ENCODE measurements at regions not wholly inside any gene's neighbourhood (a gene's known extent, or its start where the extent isn't known, plus 50 kb on each side); places are given as distances from the start of the nearest gene placed in this dataset.

- no peak for TF ChIP-seq ZFP91 (CRISPR knock-in tag; IDR thresholded peaks at IDR 0.05)
- no peak for TF ChIP-seq HDAC2 (IDR thresholded peaks at IDR 0.05)
These were observed 318.1 kb upstream of the PDE3A start for GRCh38 chr12:20050221-20050620.

Measured in K562 (cell line).